Middle frontal gyrus (tissue), 1 donor: ENCODE measurements at regions not wholly inside any gene's neighbourhood (a gene's known extent, or its start where the extent isn't known, plus 50 kb on each side); places are given as distances from the start of the nearest gene placed in this dataset.

Experiments used
- DNase-seq: peaks from one replicate; pipeline ENCODE4 v3.0.0-alpha.2; 2015; ENCODE audit warnings: low spot score; ENCODE audit errors: extremely low spot score

DNA sequence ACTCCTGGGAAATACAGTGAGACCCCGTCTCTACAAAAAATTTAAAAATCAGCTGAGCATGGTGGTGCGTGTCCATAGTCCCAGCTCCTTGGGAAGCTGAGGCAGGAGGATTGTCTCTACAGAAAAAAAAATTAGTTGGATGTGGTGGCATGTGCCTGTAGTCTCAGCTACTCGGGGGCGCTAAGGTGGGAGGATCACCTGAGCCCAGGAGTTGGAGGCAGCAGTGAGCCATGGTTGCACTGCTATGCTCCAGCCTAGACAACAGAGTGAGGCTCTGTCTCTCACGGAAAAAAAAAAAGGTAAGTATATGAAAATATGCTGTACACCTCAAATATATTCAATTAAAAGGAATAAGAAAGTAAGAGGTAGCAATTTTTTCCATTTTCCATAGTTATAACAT is 92.5 kb upstream of the TGIF1 start:
- no peak for DNase-seq

DNA sequence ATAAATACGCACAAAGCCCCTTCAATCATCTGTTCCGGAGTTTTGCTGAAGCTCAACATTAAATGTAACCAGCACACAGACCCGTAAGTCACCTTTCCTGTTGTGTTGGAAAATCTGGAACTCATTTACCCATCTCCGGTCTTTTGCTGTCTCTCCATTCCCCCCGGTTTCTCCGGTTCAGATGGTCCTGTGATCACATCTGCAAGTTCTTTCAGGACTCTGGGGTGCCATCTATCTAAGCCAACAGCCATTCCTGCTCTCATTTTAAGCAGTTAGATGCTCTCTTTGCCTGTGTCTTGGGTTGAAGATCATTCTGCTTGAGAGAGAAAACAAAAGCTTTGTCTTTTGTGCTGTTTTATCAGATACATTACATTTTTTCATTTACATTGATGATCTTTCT is 91.7 kb upstream of the TGIF1 start:
- DNase-seq: no peak

DNA sequence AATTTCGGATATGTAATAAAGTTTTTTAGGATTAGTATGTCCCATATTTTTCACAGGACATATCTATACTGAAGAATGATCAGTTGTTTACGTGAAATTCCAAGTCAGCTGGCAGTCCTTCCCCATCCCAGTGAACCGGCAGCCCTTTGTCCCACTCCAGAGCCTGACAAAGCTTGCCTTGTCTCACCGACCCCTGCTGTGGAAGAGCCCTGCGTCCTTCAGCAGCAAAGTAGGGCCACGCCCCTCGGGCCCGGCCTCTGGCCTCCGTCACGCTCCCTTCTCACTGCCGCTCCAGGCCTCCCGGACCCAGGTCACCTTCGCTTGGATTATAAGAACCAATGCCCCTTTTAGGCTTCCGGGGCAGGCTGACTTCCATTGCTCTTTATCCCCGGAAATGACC is 89.8 kb upstream of the TGIF1 start:
- DNase-seq: no peak

DNA sequence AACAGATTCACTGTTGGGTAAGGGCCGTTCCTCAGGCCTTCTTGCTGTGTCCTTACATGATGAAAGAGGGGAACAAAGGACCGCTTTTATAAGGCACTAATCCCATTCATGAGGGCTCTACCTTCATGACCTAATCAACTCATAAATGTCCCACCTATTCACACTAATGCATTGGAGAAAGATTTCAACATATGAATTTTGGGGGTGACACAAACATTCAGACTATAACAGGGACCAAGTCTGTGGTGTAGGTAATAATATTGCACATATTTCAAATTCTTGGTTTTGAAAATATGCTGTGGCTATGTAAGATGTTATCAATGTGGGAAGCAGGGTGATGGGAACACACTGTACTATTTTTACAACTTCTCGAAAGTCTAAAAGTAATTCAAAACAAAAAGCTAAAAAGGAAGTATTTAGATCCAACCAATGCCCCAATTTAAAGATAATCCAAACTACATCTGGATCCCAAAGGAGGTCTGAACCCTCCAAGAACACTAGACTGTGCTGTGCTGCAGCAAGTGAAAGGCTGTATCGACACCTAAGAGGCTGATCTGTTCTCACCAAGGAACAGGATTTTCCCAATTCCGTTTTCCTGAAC is 82.4 kb upstream of the TGIF1 start:
- no peak for DNase-seq

DNA sequence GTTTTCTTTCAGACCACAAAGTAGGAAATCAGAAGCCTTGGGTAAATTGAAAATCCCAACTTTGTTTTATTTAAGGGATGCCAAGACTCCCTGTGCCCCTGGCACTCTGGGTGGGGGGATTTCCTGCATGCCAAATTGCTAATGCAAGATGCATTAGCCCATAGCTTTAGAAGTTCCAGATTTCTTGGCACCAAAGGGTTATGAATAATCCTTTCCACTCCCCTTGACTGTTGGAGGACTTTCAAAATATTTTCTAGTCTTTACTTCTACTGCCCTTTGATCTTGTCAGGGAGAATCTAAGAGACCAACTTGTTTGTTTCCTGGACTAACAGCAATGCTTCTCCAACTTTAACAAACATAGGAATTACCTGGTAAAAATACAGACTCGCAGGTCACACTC is 81.8 kb upstream of the TGIF1 start:
- no peak for DNase-seq

DNA sequence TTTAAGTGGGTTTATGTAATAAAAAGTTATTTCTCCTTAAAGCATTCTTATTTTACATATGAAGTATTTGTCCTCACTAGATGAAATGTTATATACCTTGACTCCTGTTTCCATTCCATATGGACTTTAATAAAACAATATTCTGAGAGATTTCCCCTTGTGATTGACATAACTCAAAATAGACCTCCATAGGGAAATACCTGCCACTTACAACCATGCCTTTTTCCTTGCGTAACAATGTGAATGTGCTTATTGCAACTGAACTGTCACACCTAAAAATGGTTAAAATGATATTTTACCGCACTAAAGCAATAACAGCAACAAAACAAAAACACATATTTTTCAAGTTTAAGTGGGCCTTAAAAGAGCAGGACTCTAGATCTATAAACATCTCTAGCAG is 70.3 kb upstream of the TGIF1 start:
- DNase-seq: no peak

DNA sequence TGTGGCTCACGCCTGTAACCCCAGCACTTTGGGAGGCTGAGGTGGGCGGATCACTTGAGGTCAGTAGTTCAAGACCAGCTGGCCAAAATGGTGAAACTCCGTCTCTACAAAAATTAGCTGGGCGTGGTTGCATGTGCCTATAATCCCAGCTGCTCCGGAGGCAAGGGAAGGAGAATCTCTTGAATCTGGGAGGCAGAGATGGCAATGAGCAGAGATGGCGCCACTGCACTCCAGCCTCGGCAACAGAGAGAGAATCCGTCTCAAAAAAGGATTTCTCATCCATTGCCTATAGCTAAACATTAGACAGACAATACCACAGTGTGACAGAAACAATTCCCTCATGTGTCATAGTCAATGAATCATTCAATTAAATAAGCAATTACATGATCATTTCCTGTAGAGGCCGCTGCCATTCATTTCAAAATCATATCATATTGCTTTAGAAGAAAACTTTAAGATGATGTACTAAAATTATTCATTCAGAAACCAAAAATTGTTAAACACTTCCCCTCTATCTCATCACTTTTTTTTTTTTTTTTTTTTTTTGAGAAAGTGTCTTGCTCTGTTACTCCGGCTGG is 69.5 kb upstream of the TGIF1 start:
- DNase-seq: no peak

DNA sequence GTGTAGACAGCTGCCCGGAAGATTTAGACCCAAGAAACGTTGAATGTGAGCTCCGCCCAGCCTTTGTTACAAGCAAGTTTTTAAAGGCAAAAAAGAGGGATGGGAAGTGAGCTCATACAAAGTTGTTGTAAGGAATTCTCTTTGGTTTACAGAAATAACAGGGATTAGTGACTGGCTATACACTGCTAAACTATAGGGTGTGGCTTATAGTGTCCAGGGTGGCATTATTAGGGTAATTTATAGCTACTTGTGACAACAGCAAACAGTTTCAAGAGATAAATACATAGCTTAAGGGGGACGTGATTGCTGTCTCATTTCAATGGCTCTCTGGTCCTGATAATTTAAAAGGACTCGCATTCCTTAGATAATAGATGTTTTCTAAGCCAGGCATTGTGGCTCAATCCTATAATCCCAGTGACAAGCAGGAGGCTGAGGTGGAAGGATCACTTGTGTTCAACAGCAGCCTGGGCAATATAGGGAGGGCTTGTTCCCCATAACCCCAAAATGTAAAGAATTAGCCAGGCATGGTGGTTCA is 66.5 kb upstream of the TGIF1 start:
- no peak for DNase-seq

DNA sequence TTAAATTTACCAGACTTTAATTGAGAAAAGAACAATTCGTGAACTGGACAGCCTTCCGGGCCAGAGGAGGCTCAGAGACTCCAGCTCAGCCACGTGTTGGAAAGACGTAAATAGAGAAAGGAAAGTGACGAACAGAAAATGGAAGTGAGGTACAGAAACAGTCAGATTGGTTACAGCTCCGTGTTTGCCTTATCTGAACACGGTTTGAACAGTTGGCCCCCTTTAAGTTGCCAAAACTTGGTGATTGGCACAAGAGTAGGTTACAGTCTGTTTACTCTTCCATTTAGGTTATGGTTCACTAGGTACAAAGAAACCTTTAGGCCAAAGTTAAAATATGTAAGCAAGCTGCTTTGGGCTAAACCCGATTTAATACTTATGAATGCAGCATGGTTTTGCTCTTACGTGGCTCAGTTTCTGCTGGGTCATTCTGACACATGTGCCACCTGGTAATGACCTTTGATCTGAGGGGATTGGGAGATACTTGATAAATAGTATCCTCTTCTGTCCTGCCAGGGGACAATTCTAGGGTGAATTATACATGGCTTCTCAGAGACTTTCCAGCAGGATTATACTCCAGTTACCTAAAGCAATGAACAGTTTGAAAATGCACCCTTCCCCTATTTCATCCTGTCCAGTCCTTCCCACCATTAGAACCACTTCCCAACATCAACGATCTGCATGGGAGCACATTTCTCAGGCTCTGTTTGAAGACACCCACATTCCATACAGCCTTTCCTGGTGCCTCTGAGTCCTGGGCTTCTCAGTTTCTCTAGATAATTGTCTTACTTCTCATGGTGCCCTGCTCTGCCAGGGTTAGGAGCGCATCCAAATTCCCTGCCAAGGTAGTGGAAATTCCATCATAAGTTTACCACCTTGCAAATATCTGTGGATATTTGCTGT is 65.1 kb upstream of the TGIF1 start:
- no peak for DNase-seq

DNA sequence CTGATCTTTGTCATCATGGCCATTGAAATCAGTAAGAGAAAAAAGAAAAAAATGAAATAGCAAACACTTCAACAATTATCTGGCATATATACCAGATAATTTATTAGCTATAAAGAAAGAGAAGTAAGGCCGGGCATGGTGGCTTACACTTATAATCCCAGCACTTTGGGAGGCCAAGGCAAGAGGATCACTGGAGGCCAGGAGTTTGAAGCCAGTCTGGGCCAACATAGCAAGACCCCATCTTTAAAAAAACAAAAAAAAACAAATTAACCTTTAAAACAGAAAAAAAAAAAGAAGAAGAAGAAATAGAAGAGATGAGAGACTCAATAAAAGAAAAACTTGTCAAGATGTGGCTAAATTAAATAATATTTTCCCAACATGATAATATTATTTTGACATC is 61.6 kb upstream of the TGIF1 start:
- no peak for DNase-seq

DNA sequence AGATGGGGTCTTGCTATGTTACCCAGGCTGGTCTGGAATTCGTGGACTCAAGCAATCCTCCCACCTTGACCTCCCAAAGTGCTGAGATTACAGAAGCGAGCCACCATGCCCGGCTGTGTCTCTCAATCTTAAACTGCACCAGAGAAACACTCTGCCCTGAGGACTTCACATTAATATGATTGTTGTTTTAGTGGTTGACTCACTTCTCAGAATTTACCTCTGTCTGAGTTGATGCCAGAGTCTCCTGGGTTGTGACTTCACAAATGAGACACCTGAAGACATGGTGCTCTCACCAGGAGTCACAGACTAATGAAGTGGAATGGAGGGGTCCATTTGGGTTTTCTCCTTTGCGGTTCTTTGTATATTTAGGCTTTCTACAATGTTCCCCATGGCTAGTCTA is 61.0 kb upstream of the TGIF1 start:
- DNase-seq: no peak

DNA sequence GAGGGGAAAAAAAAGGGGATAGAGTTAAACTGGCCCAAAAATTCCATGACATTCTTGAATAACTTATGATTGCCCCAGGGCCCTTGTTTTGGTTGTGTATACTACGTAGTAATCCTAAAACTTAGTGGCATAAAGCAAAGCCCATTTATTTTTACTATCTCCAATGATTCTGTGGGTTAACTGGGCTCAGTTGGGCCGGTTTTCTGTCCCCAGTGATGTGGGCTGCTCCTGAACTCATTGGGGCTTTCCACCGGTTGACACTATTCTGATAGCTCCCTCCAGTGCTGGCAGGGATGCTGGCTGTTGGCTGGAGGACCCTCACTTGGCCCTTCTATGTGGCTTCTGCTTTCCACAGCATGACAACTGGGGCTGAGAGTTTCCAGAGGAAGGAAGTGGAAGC is 60.0 kb upstream of the TGIF1 start:
- DNase-seq: no peak

DNA sequence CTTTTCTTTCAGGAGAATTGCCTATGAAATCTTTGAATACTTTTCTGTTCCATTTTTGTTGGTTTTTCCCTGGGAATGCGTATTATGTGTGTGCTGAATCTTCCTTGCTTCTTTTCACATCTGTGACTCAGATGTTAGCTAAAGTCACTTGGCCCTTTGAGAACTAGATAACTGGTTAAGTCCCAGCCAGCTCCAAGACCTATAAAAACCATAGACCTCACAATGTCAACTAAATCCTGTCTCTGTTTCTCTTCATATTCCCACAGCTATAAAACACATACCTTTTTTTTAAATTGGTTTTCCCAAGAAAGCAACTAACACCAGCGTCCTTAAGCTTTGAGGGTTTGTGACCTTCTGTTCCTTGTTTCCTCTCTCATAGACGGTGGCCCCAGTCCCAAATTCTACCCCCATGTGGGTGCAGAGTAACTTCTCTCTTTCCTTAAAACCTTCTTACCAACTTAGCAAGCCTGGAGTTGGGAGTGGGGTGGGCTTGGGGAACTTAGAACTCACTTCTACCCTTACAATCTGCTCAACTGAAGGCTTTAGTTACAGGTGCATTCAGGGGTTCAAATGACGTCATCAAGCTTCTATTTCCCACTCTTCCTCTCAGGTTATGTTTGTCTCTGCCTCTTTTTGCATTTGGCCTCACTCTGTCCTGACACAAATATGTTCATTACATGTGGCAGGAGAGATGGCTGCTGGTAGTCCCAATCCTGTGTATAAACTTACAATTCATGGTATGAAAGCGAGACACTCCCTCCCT is 58.1 kb upstream of the TGIF1 start:
- DNase-seq: no peak

DNA sequence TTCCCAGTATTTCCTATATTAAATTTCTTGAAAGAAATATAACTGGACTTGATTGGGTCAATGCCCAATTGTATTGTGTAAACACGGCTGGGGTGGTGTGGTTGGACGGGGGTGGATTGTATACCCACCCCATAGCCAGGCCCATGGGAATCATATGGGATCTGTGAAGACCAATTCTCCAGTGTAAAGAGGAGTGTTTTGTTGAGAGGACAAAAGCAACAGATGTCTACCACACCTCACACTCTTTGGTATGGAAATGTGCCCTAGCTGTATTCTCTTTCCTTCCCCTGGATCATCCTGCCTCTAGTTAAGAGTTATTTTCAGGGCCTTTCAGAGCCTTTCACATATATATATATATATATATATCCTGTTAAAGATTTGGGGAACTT is 57.5 kb upstream of the TGIF1 start:
- DNase-seq: no peak

DNA sequence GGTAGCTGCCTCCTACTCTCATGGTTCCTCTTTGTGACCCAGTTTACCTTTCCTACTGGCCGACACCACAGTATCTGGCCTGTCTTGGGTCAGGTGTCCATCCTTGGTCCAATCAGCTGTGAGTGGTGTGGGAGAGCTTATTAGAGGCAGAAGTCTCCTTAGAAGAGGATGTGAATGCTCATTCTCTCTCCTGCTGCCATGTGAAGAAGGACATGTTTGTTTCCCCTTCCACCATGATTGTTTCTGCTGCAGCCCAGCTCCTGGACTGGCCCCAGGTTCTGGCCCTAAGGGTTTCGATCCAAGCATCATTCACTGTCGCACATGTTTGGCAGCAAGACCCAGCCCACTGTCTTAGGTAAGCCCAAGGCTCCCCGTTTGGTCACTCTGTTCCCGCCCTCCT is 55.3 kb upstream of the TGIF1 start:
- DNase-seq: no peak

DNA sequence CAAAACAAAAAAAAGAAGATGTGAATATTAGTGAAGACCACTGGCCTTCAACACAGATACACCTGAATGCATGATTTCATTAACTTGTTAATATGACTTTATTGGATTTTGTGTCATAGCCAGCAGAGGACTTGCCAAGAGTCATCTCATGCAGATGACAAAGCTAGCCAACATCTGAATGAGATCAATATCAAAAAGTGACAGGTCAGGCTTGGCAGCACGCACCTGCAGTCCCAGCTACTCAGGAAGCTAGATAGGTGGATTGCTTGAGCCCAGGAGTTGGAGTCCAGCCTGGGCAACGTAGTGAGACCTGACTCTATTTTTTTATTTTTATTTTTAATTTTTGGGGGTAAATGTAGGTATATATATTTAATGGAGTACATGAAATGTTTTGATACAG is 54.5 kb upstream of the TGIF1 start:
- no peak for DNase-seq

DNA sequence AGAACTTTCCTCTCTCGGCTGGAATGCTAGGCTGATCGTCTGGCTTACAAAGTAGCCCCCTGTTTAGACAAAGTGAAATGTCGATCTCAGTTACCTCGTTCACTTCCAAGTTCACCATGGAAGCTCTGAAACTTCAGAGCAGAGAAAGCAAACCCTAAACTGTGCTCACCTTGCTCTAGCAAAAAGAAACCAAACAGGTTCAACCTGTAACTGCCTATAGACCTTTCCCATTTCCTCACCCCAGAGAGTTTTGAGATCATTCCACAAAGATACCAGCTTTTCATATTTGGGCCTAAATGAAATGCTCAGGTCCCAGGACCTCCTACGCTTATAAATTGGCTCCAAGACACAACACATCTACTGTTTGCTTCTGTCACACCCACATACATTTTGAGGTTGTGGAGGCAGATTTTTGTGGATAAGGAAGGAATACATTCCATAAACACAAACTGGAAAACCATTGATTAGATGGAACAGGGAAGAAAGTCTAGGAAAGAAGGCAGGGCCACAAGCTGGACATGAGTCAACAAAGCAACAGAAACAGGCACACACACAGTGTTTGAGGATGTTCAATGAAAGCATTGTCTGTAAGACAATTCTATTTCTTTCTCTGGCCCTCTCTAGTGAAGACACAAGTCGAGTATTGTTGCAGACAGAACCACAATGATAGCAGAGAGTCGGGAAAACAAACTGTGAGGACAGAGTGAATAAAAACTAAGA is 52.8 kb upstream of the TGIF1 start:
- DNase-seq: peak; percentile 34

DNA sequence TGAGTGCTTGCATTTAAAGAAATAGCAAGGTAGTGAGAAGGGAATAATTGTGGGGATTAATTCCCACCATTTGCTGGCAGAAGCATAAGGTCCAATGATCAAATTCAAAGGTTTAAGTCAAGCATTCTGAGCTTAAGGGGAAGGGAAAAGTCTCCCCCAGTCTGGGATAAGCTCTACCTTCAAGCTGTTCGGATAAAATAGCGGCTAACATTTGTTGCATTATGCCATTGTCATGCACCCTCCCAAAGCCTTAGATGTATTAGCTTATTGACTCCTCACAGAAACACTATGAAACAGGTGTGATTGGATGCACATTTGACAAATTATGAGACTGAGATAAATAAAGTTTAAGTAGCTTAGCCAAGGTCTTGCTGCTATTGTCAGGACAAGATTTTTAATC is 52.2 kb upstream of the TGIF1 start:
- DNase-seq: no peak
